ENCODE measurements at regions not wholly inside any gene's neighbourhood (a gene's known extent, or its start where the extent isn't known, plus 50 kb on each side); places are given as distances from the start of the nearest gene placed in this dataset.

GRCh38 chr3:110727056-110727455, 344.6 kb upstream of the NECTIN3 start:
- no peaks in the 10 kb centered on the region for H3K4me1 ChIP-seq
- DNase-seq (ENCODE audit: low spot score), result no peak
- H3K36me3 ChIP-seq, result no peaks in the 10 kb centered on the region
- no peak for TF ChIP-seq CTCF (IDR thresholded peaks at IDR 0.05)
- H3K4me3 ChIP-seq, result no peak overlapping the region
- no peaks in the 10 kb centered on the region for H3K9me3 ChIP-seq
- no peak overlapping the region for H3K27ac ChIP-seq
- no peaks in the 10 kb centered on the region for H3K27me3 ChIP-seq

- H3K4me1 ChIP-seq, result no peaks in the 10 kb centered on the region
- no peak for DNase-seq (ENCODE audit: low spot score)
- no peak overlapping the region for H3K27ac ChIP-seq
- H3K36me3 ChIP-seq, result no peaks in the 10 kb centered on the region
- no peak for TF ChIP-seq CTCF (IDR thresholded peaks at IDR 0.05)
- H3K27me3 ChIP-seq, result no peaks in the 10 kb centered on the region
- no peak overlapping the region for H3K4me3 ChIP-seq
- no peaks in the 10 kb centered on the region for H3K9me3 ChIP-seq
Measured at GRCh38 chr3:110731148-110731547, 340.5 kb upstream of the NECTIN3 start.

GRCh38 chr3:110732420-110732819, 339.2 kb upstream of the NECTIN3 start:
- Histone ChIP-seq H3K27ac (no peak overlapping the region), H3K4me3 (no peak overlapping the region), H3K36me3 (no peaks in the 10 kb centered on the region), H3K9me3 (no peaks in the 10 kb centered on the region), H3K4me1 (no peaks in the 10 kb centered on the region), H3K27me3 (no peaks in the 10 kb centered on the region)
- TF ChIP-seq CTCF (IDR thresholded peaks at IDR 0.05), result no peak
- DNase-seq (ENCODE audit: low spot score), result no peak

- Histone ChIP-seq H3K36me3 (no peaks in the 10 kb centered on the region), H3K27ac (no peak overlapping the region), H3K4me3 (no peak overlapping the region), H3K9me3 (no peaks in the 10 kb centered on the region), H3K4me1 (no peaks in the 10 kb centered on the region), H3K27me3 (no peaks in the 10 kb centered on the region)
- no peak for TF ChIP-seq CTCF (IDR thresholded peaks at IDR 0.05)
- DNase-seq (ENCODE audit: low spot score), result no peak
Measured at GRCh38 chr3:110733045-110733444, 338.6 kb upstream of the NECTIN3 start.

GRCh38 chr3:110734524-110734923, 337.1 kb upstream of the NECTIN3 start:
- no peaks in the 10 kb centered on the region for H3K36me3 ChIP-seq
- H3K4me1 ChIP-seq, result no peaks in the 10 kb centered on the region
- no peak overlapping the region for H3K4me3 ChIP-seq
- no peak for TF ChIP-seq CTCF (IDR thresholded peaks at IDR 0.05)
- H3K27ac ChIP-seq, result no peak overlapping the region
- no peak for DNase-seq (ENCODE audit: low spot score)
- no peaks in the 10 kb centered on the region for H3K9me3 ChIP-seq
- H3K27me3 ChIP-seq, result no peaks in the 10 kb centered on the region

GRCh38 chr3:110736332-110736731, 335.3 kb upstream of the NECTIN3 start:
- TF ChIP-seq CTCF (IDR thresholded peaks at IDR 0.05), result no peak
- no peaks in the 10 kb centered on the region for H3K27me3 ChIP-seq
- no peaks in the 10 kb centered on the region for H3K9me3 ChIP-seq
- H3K4me3 ChIP-seq, result no peak overlapping the region
- no peak for DNase-seq (ENCODE audit: low spot score)
- no peaks in the 10 kb centered on the region for H3K4me1 ChIP-seq
- H3K27ac ChIP-seq, result no peak overlapping the region
- H3K36me3 ChIP-seq, result no peaks in the 10 kb centered on the region

Data from right atrium auricular region (tissue), 2 donors.